Endodermal cell (in vitro differentiated cells): ENCODE measurements at regions not wholly inside any gene's neighbourhood (a gene's known extent, or its start where the extent isn't known, plus 50 kb on each side); places are given as distances from the start of the nearest gene placed in this dataset.
"Not testable (repeated sequence)": the region's sequence is repeated elsewhere in the genome, so short reads cannot be mapped to it uniquely, and the experiment has no call there.

Experiments
- DNase-seq: peaks from one replicate; pipeline ENCODE4 v3.0.0-alpha.2; 2017
- H3K27ac ChIP-seq: 2 replicates; pipeline ENCODE4 v1.5.1; 2013; ENCODE audit warnings: mild to moderate bottlenecking, low read depth, low read length, moderate library complexity
- H3K27me3 ChIP-seq: 2 replicates; pipeline ENCODE4 v1.6.1; 2013; ENCODE audit warnings: mild to moderate bottlenecking, low read length, moderate library complexity; ENCODE audit not compliant: insufficient read depth, control insufficient read depth, poor library complexity, severe bottlenecking
- H3K36me3 ChIP-seq: 2 replicates; pipeline ENCODE4 v1.7.0; 2013; ENCODE audit warnings: mild to moderate bottlenecking, low read length, moderate library complexity; ENCODE audit not compliant: control insufficient read depth, insufficient read depth
- H3K4me1 ChIP-seq: one replicate; pipeline ENCODE4 v1.7.0; 2013; ENCODE audit warnings: low read length; ENCODE audit not compliant: control insufficient read depth, insufficient read depth
- H3K4me3 ChIP-seq: 2 replicates; pipeline ENCODE4 v1.5.1; 2013; ENCODE audit warnings: mild to moderate bottlenecking, low read length, moderate library complexity
- H3K9ac ChIP-seq: 2 replicates; pipeline ENCODE4 v1.6.1; 2013; ENCODE audit warnings: mild to moderate bottlenecking, low read length, moderate library complexity; ENCODE audit not compliant: poor library complexity, severe bottlenecking; ENCODE audit errors: extremely low read depth
- H3K9me3 ChIP-seq: 2 replicates; pipeline ENCODE4 v1.6.1; 2013; ENCODE audit warnings: mild to moderate bottlenecking, low read length, moderate library complexity; ENCODE audit not compliant: control insufficient read depth
- H3K27ac Mint-ChIP-seq: 2 replicates; pipeline ENCODE4 v1.8.0; 2020; ENCODE audit warnings: mixed read lengths
- H3K27me3 Mint-ChIP-seq: 2 replicates; pipeline ENCODE4 v1.8.0; 2021; ENCODE audit warnings: mild to moderate bottlenecking, mixed read lengths; ENCODE audit not compliant: insufficient read depth
- H3K36me3 Mint-ChIP-seq: 2 replicates; pipeline ENCODE4 v1.8.0; 2020; ENCODE audit warnings: low read depth, mixed read lengths
- H3K4me1 Mint-ChIP-seq: 2 replicates; pipeline ENCODE4 v1.8.0; 2020; ENCODE audit warnings: mixed read lengths
- H3K4me3 Mint-ChIP-seq: 2 replicates; pipeline ENCODE4 v1.8.0; 2020; ENCODE audit warnings: mild to moderate bottlenecking, moderate library complexity, mixed read lengths
- H3K9me3 Mint-ChIP-seq: 2 replicates; pipeline ENCODE4 v1.8.0; 2020; ENCODE audit warnings: mild to moderate bottlenecking, mixed read lengths
- WGBS, 2 experiments: methylation state at CpG; one replicate each; pipeline versions ENCODE4 v1.1.5 to v1.1.7; 2013; ENCODE audit warnings: missing lambda C conversion rate in 2 of 2, mixed read lengths in 1 of 2; ENCODE audit not compliant: insufficient coverage in 1 of 2, insufficient read length in 1 of 2; 5-methylcytosine and 5-hydroxymethylcytosine counted together
- TF ChIP-seq, protein P1 (sequence below): fragments of 200-600 bp; sonication (generic); conservative IDR thresholded peaks from 2 replicates; pipeline ENCODE4 v1.5.0; 2021; ENCODE audit warnings: antibody characterized with exemption, mild to moderate bottlenecking

DNA sequence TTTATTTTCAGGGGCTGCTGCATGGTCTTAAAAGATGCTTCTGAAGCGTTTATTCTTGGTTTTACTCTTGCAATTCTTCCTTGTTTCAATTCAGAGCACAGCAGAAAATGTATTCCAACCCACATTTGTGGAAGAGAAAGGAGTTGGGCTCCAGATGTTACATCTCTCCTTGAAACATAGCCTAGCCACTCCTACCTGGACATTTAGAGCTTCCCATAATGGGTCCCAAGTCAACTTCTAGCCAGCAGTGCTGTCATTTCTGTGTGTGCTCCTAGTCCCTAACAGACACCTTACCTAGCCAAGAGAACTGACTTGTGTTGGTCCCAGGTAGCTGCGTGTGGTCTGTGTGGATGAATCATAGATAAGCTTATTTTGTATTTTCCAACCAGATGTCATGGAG lies 61.2 kb upstream of the ANKRD55 start:
- H3K27ac ChIP-seq: no peak overlapping the region
- H3K9ac ChIP-seq: no peak overlapping the region
- no peaks in the 10 kb centered on the region for H3K4me1 ChIP-seq
- DNase-seq: no peak
- H3K9me3 Mint-ChIP-seq: peaks cover 29% of the 10 kb centered on the region
- no peak overlapping the region for H3K4me3 Mint-ChIP-seq
- H3K9me3 ChIP-seq: no peaks in the 10 kb centered on the region
- no peaks in the 10 kb centered on the region for H3K4me1 Mint-ChIP-seq
- no peaks in the 10 kb centered on the region for H3K36me3 Mint-ChIP-seq
- peaks cover 75% of the 10 kb centered on the region for H3K27me3 Mint-ChIP-seq
- H3K4me3 ChIP-seq: no peak overlapping the region
- WGBS, 2 experiments: 83 to 96% methylated on average over 1 to 2 of the region's 2 CpGs
- no peak overlapping the region for H3K27ac Mint-ChIP-seq
- peaks cover 41% of the 10 kb centered on the region for H3K27me3 ChIP-seq
- no peaks in the 10 kb centered on the region for H3K36me3 ChIP-seq
- TF ChIP-seq, protein P1, sequence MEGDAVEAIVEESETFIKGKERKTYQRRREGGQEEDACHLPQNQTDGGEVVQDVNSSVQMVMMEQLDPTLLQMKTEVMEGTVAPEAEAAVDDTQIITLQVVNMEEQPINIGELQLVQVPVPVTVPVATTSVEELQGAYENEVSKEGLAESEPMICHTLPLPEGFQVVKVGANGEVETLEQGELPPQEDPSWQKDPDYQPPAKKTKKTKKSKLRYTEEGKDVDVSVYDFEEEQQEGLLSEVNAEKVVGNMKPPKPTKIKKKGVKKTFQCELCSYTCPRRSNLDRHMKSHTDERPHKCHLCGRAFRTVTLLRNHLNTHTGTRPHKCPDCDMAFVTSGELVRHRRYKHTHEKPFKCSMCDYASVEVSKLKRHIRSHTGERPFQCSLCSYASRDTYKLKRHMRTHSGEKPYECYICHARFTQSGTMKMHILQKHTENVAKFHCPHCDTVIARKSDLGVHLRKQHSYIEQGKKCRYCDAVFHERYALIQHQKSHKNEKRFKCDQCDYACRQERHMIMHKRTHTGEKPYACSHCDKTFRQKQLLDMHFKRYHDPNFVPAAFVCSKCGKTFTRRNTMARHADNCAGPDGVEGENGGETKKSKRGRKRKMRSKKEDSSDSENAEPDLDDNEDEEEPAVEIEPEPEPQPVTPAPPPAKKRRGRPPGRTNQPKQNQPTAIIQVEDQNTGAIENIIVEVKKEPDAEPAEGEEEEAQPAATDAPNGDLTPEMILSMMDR: no peak

DNA sequence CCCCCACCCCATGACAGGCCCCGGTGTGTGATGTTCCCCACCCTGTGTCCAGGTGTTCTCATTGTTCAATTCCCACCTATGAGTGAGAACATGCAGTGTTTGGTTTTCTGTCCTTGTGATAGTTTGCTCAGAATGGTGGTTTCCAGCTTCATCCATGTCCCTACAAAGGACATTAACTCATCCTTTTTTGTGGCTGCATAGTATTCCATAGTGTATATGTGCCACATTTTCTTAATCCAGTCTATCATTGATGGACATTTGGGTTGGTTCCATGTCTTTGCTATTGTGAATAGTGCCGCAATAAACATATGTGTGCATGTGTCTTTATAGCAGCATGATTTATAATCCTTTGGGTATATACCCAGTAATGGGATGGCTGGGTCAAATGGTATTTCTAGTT lies 59.7 kb upstream of the ANKRD55 start:
- H3K4me3 ChIP-seq, H3K9ac ChIP-seq: not testable (repeated sequence)
- peaks cover 71% of the 10 kb centered on the region for H3K27me3 Mint-ChIP-seq

DNA sequence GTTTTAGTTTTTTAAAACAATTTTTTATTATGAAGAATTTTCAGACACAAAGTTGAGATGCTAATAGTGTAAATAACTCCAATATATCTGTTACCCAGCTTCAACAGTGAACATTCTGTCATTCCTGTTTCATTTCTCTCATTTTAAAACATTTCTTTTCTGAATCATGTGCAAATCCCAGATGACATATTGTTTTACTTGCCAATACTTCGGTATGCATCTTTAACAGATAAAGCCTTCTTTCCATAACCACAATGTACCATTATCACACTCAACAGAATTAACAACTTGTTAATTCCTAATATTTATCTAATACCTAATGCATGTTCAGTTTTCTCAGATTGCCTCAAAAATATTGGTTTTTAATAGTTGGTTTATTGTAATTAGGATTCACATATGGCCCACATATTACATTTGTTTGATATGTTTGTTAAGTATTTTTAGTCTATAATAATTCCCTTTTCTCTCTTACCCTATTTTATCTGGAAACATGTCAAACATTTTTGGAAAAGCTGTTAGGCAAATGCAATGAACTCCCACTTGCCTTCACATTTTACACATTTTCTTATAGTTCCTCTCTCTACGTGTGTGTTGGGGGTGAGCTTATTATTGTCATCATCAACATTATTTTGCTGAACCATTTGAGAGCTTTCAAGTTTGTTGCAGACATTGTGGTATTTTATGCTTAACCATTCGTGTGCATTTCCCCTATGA lies 58.7 kb upstream of the ANKRD55 start:
- no peak overlapping the region for H3K27ac Mint-ChIP-seq
- TF ChIP-seq, protein P1: no peak
- Histone ChIP-seq H3K9ac (no peak overlapping the region), H3K4me3 (no peak overlapping the region), H3K27ac (no peak overlapping the region), H3K27me3 (peaks cover 60% of the 10 kb centered on the region), H3K36me3 (no peaks in the 10 kb centered on the region), H3K9me3 (no peaks in the 10 kb centered on the region), H3K4me1 (peaks cover 3% of the 10 kb centered on the region)
- peaks cover 79% of the 10 kb centered on the region for H3K27me3 Mint-ChIP-seq
- H3K9me3 Mint-ChIP-seq: peaks cover 29% of the 10 kb centered on the region
- H3K4me3 Mint-ChIP-seq: no peak overlapping the region
- no peaks in the 10 kb centered on the region for H3K36me3 Mint-ChIP-seq
- no peak for DNase-seq
- H3K4me1 Mint-ChIP-seq: peaks cover 15% of the 10 kb centered on the region
- WGBS, 2 experiments: 82 to 97% methylated on average over 1 to 2 of the region's 3 CpGs

More for the DNA sequence above, 59.7 kb upstream of the ANKRD55 start:
- not testable (repeated sequence) for H3K36me3 Mint-ChIP-seq, H3K36me3 ChIP-seq, DNase-seq, H3K27ac ChIP-seq, H3K4me3 Mint-ChIP-seq, H3K4me1 ChIP-seq, H3K27ac Mint-ChIP-seq, H3K9me3 ChIP-seq
- H3K27me3 ChIP-seq: peaks cover 50% of the 10 kb centered on the region
- no CpG with 5 or more reads among the region's 2 CpGs for WGBS, 2 experiments
- Mint-ChIP-seq H3K4me1 (peaks cover 13% of the 10 kb centered on the region), H3K9me3 (peaks cover 29% of the 10 kb centered on the region)
